ENCODE measurements at regions not wholly inside any gene's neighbourhood (a gene's known extent, or its start where the extent isn't known, plus 50 kb on each side); places are given as distances from the start of the nearest gene placed in this dataset.

GRCh38 chr7:132053871-132054270 lies 497.4 kb upstream of the PODXL start:
- intact Hi-C loops (cut with micrococcal nuclease) = no loop called here
- no peaks in the 10 kb centered on the region for H4K20me1 ChIP-seq (replicated peaks; ENCODE audit: control insufficient read depth, extremely low read depth, insufficient read depth, low read length)
- CTCF ChIA-PET = interaction anchor here (1.0 to 1.9 kb wide), 4 partner anchors 12 to 363 kb away, joined by 3 to 7 read pairs (median 4); no protein-coding TSS in a partner anchor

GRCh38 chr7:132051311-132051710 lies 494.9 kb upstream of the PODXL start:
- Histone ChIP-seq H3K27me3 (ENCODE audit: control insufficient read depth in 2 of 2, insufficient read depth in 2 of 2, low read length in 2 of 2) (peaks cover 28 to 37% of the 10 kb centered on the region in 2 experiments), H4K20me1 (replicated peaks; ENCODE audit: control insufficient read depth, extremely low read depth, insufficient read depth, low read length) (no peaks in the 10 kb centered on the region), H3K27ac (ENCODE audit: insufficient read depth, low read depth, low read length) (no peak overlapping the region), H2AFZ (ENCODE audit: low read depth, low read length) (no peak overlapping the region), H3K9me1 (replicated peaks; ENCODE audit: control insufficient read depth, extremely low read depth, insufficient read depth, low read length) (no peaks in the 10 kb centered on the region), H3K9me3 (replicated peaks; ENCODE audit: control insufficient read depth, insufficient read depth, low read length) (no peaks in the 10 kb centered on the region), H3K4me2 (ENCODE audit: insufficient read depth, low read length) (no peak overlapping the region), H3K4me1 (ENCODE audit: control insufficient read depth, extremely low read depth, insufficient read depth, low read length) (no peaks in the 10 kb centered on the region), H3K4me3 (replicated peaks in 1 of 3; ENCODE audit: insufficient read depth in 1 of 3, low read depth in 1 of 3, low read length in 3 of 3) (no peak overlapping the region), H3K79me2 (ENCODE audit: control insufficient read depth, insufficient read depth, low read length) (no peaks in the 10 kb centered on the region), H3K36me3 (ENCODE audit: control insufficient read depth in 2 of 2, extremely low read depth in 1 of 2, insufficient read depth in 2 of 2, low read length in 2 of 2) (no peaks in the 10 kb centered on the region), H3K9ac (replicated peaks; ENCODE audit: extremely low read depth, insufficient read depth, low read length) (no peak overlapping the region)
- ChIA-PET POLR2A (no interaction called here), CTCF (interaction anchor here (0.7 to 1.2 kb wide), 3 partner anchors 9 to 192 kb away, joined by 3 to 4 read pairs (median 3); no protein-coding TSS in a partner anchor)
- DNase-seq (ENCODE audit: low read depth, low spot score) (no peak), FAIRE-seq (no peak)
- intact Hi-C loops (cut with micrococcal nuclease) (no loop called here), dilution Hi-C loops (cut with MboI; ENCODE audit: extremely low pct_ligation_motif_present, low sequenced_read_pairs) (no loop called here)
- BruUV-seq (replicated peaks) = no TSS peak
- TF ChIP-seq MYC (IDR thresholded peaks at IDR 0.05; ENCODE audit: low read depth, low read length) (no peak), JUN (IDR thresholded peaks at IDR 0.05; ENCODE audit: borderline replicate concordance, insufficient read depth, insufficient read length, low read depth) (no peak), POLR2AphosphoS5 (IDR thresholded peaks at IDR 0.05; ENCODE audit: insufficient read depth, low read depth, low read length) (no peak), EZH2 (IDR thresholded peaks at IDR 0.05; ENCODE audit: borderline replicate concordance, low read depth, low read length, severe bottlenecking) (no peak), GATA2 (IDR thresholded peaks at IDR 0.05; ENCODE audit: insufficient read depth, insufficient read length, low read depth, low read length) (no peak), POLR2A (IDR thresholded peaks at IDR 0.05; ENCODE audit: low read depth, low read length) (no peak), FOS (IDR thresholded peaks at IDR 0.05; ENCODE audit: borderline replicate concordance, insufficient read depth, low read length) (no peak), CTCF (IDR thresholded peaks at IDR 0.05; ENCODE audit: extremely low read depth in 1 of 2, insufficient read depth in 1 of 2, low read depth in 1 of 2, low read length in 2 of 2) (no peak), MAX (IDR thresholded peaks at IDR 0.05; ENCODE audit: insufficient read depth, insufficient read length) (no peak)

More at GRCh38 chr7:132053871-132054270, 497.4 kb upstream of the PODXL start:
- H2AFZ ChIP-seq (ENCODE audit: low read depth, low read length) = no peak overlapping the region
- H3K27me3 ChIP-seq (ENCODE audit: control insufficient read depth in 2 of 2, insufficient read depth in 2 of 2, low read length in 2 of 2) = peaks cover 20 to 25% of the 10 kb centered on the region in 2 experiments
- TF ChIP-seq FOS (IDR thresholded peaks at IDR 0.05; ENCODE audit: borderline replicate concordance, insufficient read depth, low read length) (no peak), JUN (IDR thresholded peaks at IDR 0.05; ENCODE audit: borderline replicate concordance, insufficient read depth, insufficient read length, low read depth) (no peak), MAX (IDR thresholded peaks at IDR 0.05; ENCODE audit: insufficient read depth, insufficient read length) (no peak), MYC (IDR thresholded peaks at IDR 0.05; ENCODE audit: low read depth, low read length) (no peak), GATA2 (IDR thresholded peaks at IDR 0.05; ENCODE audit: insufficient read depth, insufficient read length, low read depth, low read length) (no peak)
- no TSS peak for BruUV-seq (replicated peaks)
- FAIRE-seq (no peak), DNase-seq (ENCODE audit: low read depth, low spot score) (no peak)
- dilution Hi-C loops (cut with MboI; ENCODE audit: extremely low pct_ligation_motif_present, low sequenced_read_pairs) = no loop called here
- H3K4me3 ChIP-seq (replicated peaks in 1 of 3; ENCODE audit: insufficient read depth in 1 of 3, low read depth in 1 of 3, low read length in 3 of 3) = no peak overlapping the region
- POLR2A ChIA-PET = no interaction called here
- H3K9me1 ChIP-seq (replicated peaks; ENCODE audit: control insufficient read depth, extremely low read depth, insufficient read depth, low read length) = no peaks in the 10 kb centered on the region
- H3K79me2 ChIP-seq (ENCODE audit: control insufficient read depth, insufficient read depth, low read length) = no peaks in the 10 kb centered on the region
- no peaks in the 10 kb centered on the region for H3K4me1 ChIP-seq (ENCODE audit: control insufficient read depth, extremely low read depth, insufficient read depth, low read length)
- no peaks in the 10 kb centered on the region for H3K36me3 ChIP-seq (ENCODE audit: control insufficient read depth in 2 of 2, extremely low read depth in 1 of 2, insufficient read depth in 2 of 2, low read length in 2 of 2)
- no peak overlapping the region for H3K27ac ChIP-seq (ENCODE audit: insufficient read depth, low read depth, low read length)
- no peak overlapping the region for H3K4me2 ChIP-seq (ENCODE audit: insufficient read depth, low read length)
- H3K9ac ChIP-seq (replicated peaks; ENCODE audit: extremely low read depth, insufficient read depth, low read length) = no peak overlapping the region
- no peaks in the 10 kb centered on the region for H3K9me3 ChIP-seq (replicated peaks; ENCODE audit: control insufficient read depth, insufficient read depth, low read length)
